ENCODE measurements at regions not wholly inside any gene's neighbourhood (a gene's known extent, or its start where the extent isn't known, plus 50 kb on each side); places are given as distances from the start of the nearest gene placed in this dataset.

GRCh38 chr16:5770118-5770517, 672.5 kb upstream of the EEF2KMT start:
- no peaks in the 10 kb centered on the region for H3K4me1 ChIP-seq (ENCODE audit: control insufficient read depth in 2 of 2, insufficient read depth in 2 of 2, low read length in 1 of 2)
- no peaks in the 10 kb centered on the region for H3K27me3 ChIP-seq (ENCODE audit: control insufficient read depth in 1 of 2, insufficient read depth in 2 of 2, low read length in 2 of 2)
- H3K36me3 ChIP-seq (ENCODE audit: control insufficient read depth in 2 of 2, insufficient read depth in 2 of 2, low read length in 1 of 2): no peaks in the 10 kb centered on the region
- no peak overlapping the region for H3K27ac ChIP-seq (ENCODE audit: low read depth in 2 of 2, low read length in 1 of 2)
- H3K9me3 ChIP-seq (ENCODE audit: control insufficient read depth in 2 of 2, insufficient read depth in 1 of 2, low read depth in 1 of 2, low read length in 1 of 2): no peaks in the 10 kb centered on the region
- no peak overlapping the region for H3K4me3 ChIP-seq (ENCODE audit: low read depth in 1 of 2, low read length in 2 of 2)
- 88 to 93% methylated on average over 2 of the region's 2 CpGs for WGBS, 2 donors

- H3K4me3 ChIP-seq (ENCODE audit: low read depth in 1 of 2, low read length in 2 of 2): no peak overlapping the region
- 76 to 82% methylated on average over 5 of the region's 5 CpGs for WGBS, 2 donors
- no peaks in the 10 kb centered on the region for H3K36me3 ChIP-seq (ENCODE audit: control insufficient read depth in 2 of 2, insufficient read depth in 2 of 2, low read length in 1 of 2)
- no peaks in the 10 kb centered on the region for H3K4me1 ChIP-seq (ENCODE audit: control insufficient read depth in 2 of 2, insufficient read depth in 2 of 2, low read length in 1 of 2)
- H3K27me3 ChIP-seq (ENCODE audit: control insufficient read depth in 1 of 2, insufficient read depth in 2 of 2, low read length in 2 of 2): no peaks in the 10 kb centered on the region
- no peak overlapping the region for H3K27ac ChIP-seq (ENCODE audit: low read depth in 2 of 2, low read length in 1 of 2)
- H3K9me3 ChIP-seq (ENCODE audit: control insufficient read depth in 2 of 2, insufficient read depth in 1 of 2, low read depth in 1 of 2, low read length in 1 of 2): no peaks in the 10 kb centered on the region
Measured at GRCh38 chr16:5769513-5769912, 671.9 kb upstream of the EEF2KMT start.

- no peaks in the 10 kb centered on the region for H3K9me3 ChIP-seq (ENCODE audit: control insufficient read depth in 2 of 2, insufficient read depth in 1 of 2, low read depth in 1 of 2, low read length in 1 of 2)
- no peak overlapping the region for H3K27ac ChIP-seq (ENCODE audit: low read depth in 2 of 2, low read length in 1 of 2)
- H3K4me3 ChIP-seq (ENCODE audit: low read depth in 1 of 2, low read length in 2 of 2): no peak overlapping the region
- no peaks in the 10 kb centered on the region for H3K27me3 ChIP-seq (ENCODE audit: control insufficient read depth in 1 of 2, insufficient read depth in 2 of 2, low read length in 2 of 2)
- H3K36me3 ChIP-seq (ENCODE audit: control insufficient read depth in 2 of 2, insufficient read depth in 2 of 2, low read length in 1 of 2): no peaks in the 10 kb centered on the region
- H3K4me1 ChIP-seq (ENCODE audit: control insufficient read depth in 2 of 2, insufficient read depth in 2 of 2, low read length in 1 of 2): no peaks in the 10 kb centered on the region
- WGBS, 2 donors: 64 to 76% methylated on average over 7 of the region's 7 CpGs
Measured at GRCh38 chr16:5768445-5768844, 670.9 kb upstream of the EEF2KMT start.

- no peaks in the 10 kb centered on the region for H3K36me3 ChIP-seq (ENCODE audit: control insufficient read depth in 2 of 2, insufficient read depth in 2 of 2, low read length in 1 of 2)
- H3K27ac ChIP-seq (ENCODE audit: low read depth in 2 of 2, low read length in 1 of 2): no peak overlapping the region
- no peak overlapping the region for H3K4me3 ChIP-seq (ENCODE audit: low read depth in 1 of 2, low read length in 2 of 2)
- 66 to 78% methylated on average over 11 of the region's 11 CpGs for WGBS, 2 donors
- H3K27me3 ChIP-seq (ENCODE audit: control insufficient read depth in 1 of 2, insufficient read depth in 2 of 2, low read length in 2 of 2): no peaks in the 10 kb centered on the region
- no peaks in the 10 kb centered on the region for H3K4me1 ChIP-seq (ENCODE audit: control insufficient read depth in 2 of 2, insufficient read depth in 2 of 2, low read length in 1 of 2)
- no peaks in the 10 kb centered on the region for H3K9me3 ChIP-seq (ENCODE audit: control insufficient read depth in 2 of 2, insufficient read depth in 1 of 2, low read depth in 1 of 2, low read length in 1 of 2)
Measured at GRCh38 chr16:5763176-5763575, 665.6 kb upstream of the EEF2KMT start.

- Histone ChIP-seq H3K4me1 (ENCODE audit: control insufficient read depth in 2 of 2, insufficient read depth in 2 of 2, low read length in 1 of 2) (no peaks in the 10 kb centered on the region), H3K27me3 (ENCODE audit: control insufficient read depth in 1 of 2, insufficient read depth in 2 of 2, low read length in 2 of 2) (no peaks in the 10 kb centered on the region), H3K9me3 (ENCODE audit: control insufficient read depth in 2 of 2, insufficient read depth in 1 of 2, low read depth in 1 of 2, low read length in 1 of 2) (no peaks in the 10 kb centered on the region), H3K27ac (ENCODE audit: low read depth in 2 of 2, low read length in 1 of 2) (no peak overlapping the region), H3K4me3 (ENCODE audit: low read depth in 1 of 2, low read length in 2 of 2) (no peak overlapping the region), H3K36me3 (ENCODE audit: control insufficient read depth in 2 of 2, insufficient read depth in 2 of 2, low read length in 1 of 2) (no peaks in the 10 kb centered on the region)
- WGBS, 2 donors: 76 to 82% methylated on average over 10 of the region's 10 CpGs
Measured at GRCh38 chr16:5762362-5762761, 664.8 kb upstream of the EEF2KMT start.

GRCh38 chr16:5761592-5761991, 664.0 kb upstream of the EEF2KMT start:
- no peaks in the 10 kb centered on the region for H3K27me3 ChIP-seq (ENCODE audit: control insufficient read depth in 1 of 2, insufficient read depth in 2 of 2, low read length in 2 of 2)
- no peaks in the 10 kb centered on the region for H3K9me3 ChIP-seq (ENCODE audit: control insufficient read depth in 2 of 2, insufficient read depth in 1 of 2, low read depth in 1 of 2, low read length in 1 of 2)
- H3K27ac ChIP-seq (ENCODE audit: low read depth in 2 of 2, low read length in 1 of 2): no peak overlapping the region
- no peaks in the 10 kb centered on the region for H3K36me3 ChIP-seq (ENCODE audit: control insufficient read depth in 2 of 2, insufficient read depth in 2 of 2, low read length in 1 of 2)
- no peak overlapping the region for H3K4me3 ChIP-seq (ENCODE audit: low read depth in 1 of 2, low read length in 2 of 2)
- 74 to 77% methylated on average over 2 of the region's 2 CpGs for WGBS, 2 donors
- H3K4me1 ChIP-seq (ENCODE audit: control insufficient read depth in 2 of 2, insufficient read depth in 2 of 2, low read length in 1 of 2): no peaks in the 10 kb centered on the region

- no peaks in the 10 kb centered on the region for H3K36me3 ChIP-seq (ENCODE audit: control insufficient read depth in 2 of 2, insufficient read depth in 2 of 2, low read length in 1 of 2)
- H3K27ac ChIP-seq (ENCODE audit: low read depth in 2 of 2, low read length in 1 of 2): no peak overlapping the region
- 84 to 88% methylated on average over 4 of the region's 4 CpGs for WGBS, 2 donors
- H3K4me1 ChIP-seq (ENCODE audit: control insufficient read depth in 2 of 2, insufficient read depth in 2 of 2, low read length in 1 of 2): no peaks in the 10 kb centered on the region
- no peaks in the 10 kb centered on the region for H3K27me3 ChIP-seq (ENCODE audit: control insufficient read depth in 1 of 2, insufficient read depth in 2 of 2, low read length in 2 of 2)
- no peak overlapping the region for H3K4me3 ChIP-seq (ENCODE audit: low read depth in 1 of 2, low read length in 2 of 2)
- no peaks in the 10 kb centered on the region for H3K9me3 ChIP-seq (ENCODE audit: control insufficient read depth in 2 of 2, insufficient read depth in 1 of 2, low read depth in 1 of 2, low read length in 1 of 2)
Measured at GRCh38 chr16:5758281-5758680, 660.7 kb upstream of the EEF2KMT start.

- no peaks in the 10 kb centered on the region for H3K36me3 ChIP-seq (ENCODE audit: control insufficient read depth in 2 of 2, insufficient read depth in 2 of 2, low read length in 1 of 2)
- no peaks in the 10 kb centered on the region for H3K27me3 ChIP-seq (ENCODE audit: control insufficient read depth in 1 of 2, insufficient read depth in 2 of 2, low read length in 2 of 2)
- H3K9me3 ChIP-seq (ENCODE audit: control insufficient read depth in 2 of 2, insufficient read depth in 1 of 2, low read depth in 1 of 2, low read length in 1 of 2): no peaks in the 10 kb centered on the region
- 55 to 62% methylated on average over 5 of the region's 5 CpGs for WGBS, 2 donors
- no peaks in the 10 kb centered on the region for H3K4me1 ChIP-seq (ENCODE audit: control insufficient read depth in 2 of 2, insufficient read depth in 2 of 2, low read length in 1 of 2)
- H3K27ac ChIP-seq (ENCODE audit: low read depth in 2 of 2, low read length in 1 of 2): no peak overlapping the region
- H3K4me3 ChIP-seq (ENCODE audit: low read depth in 1 of 2, low read length in 2 of 2): no peak overlapping the region
Measured at GRCh38 chr16:5756969-5757368, 659.4 kb upstream of the EEF2KMT start.

- Histone ChIP-seq H3K27me3 (ENCODE audit: control insufficient read depth in 1 of 2, insufficient read depth in 2 of 2, low read length in 2 of 2) (no peaks in the 10 kb centered on the region), H3K36me3 (ENCODE audit: control insufficient read depth in 2 of 2, insufficient read depth in 2 of 2, low read length in 1 of 2) (no peaks in the 10 kb centered on the region), H3K4me1 (ENCODE audit: control insufficient read depth in 2 of 2, insufficient read depth in 2 of 2, low read length in 1 of 2) (no peaks in the 10 kb centered on the region), H3K27ac (ENCODE audit: low read depth in 2 of 2, low read length in 1 of 2) (no peak overlapping the region), H3K4me3 (ENCODE audit: low read depth in 1 of 2, low read length in 2 of 2) (no peak overlapping the region), H3K9me3 (ENCODE audit: control insufficient read depth in 2 of 2, insufficient read depth in 1 of 2, low read depth in 1 of 2, low read length in 1 of 2) (peaks cover 0 to 2% of the 10 kb centered on the region in 2 donors)
- 61 to 64% methylated on average over 7 of the region's 7 CpGs for WGBS, 2 donors
Measured at GRCh38 chr16:5753381-5753780, 655.8 kb upstream of the EEF2KMT start.

GRCh38 chr16:5751216-5751615, 653.6 kb upstream of the EEF2KMT start:
- H3K4me1 ChIP-seq (ENCODE audit: control insufficient read depth in 2 of 2, insufficient read depth in 2 of 2, low read length in 1 of 2): no peaks in the 10 kb centered on the region
- H3K9me3 ChIP-seq (ENCODE audit: control insufficient read depth in 2 of 2, insufficient read depth in 1 of 2, low read depth in 1 of 2, low read length in 1 of 2): peaks cover 0 to 2% of the 10 kb centered on the region in 2 donors
- no peak overlapping the region for H3K27ac ChIP-seq (ENCODE audit: low read depth in 2 of 2, low read length in 1 of 2)
- no peaks in the 10 kb centered on the region for H3K27me3 ChIP-seq (ENCODE audit: control insufficient read depth in 1 of 2, insufficient read depth in 2 of 2, low read length in 2 of 2)
- H3K4me3 ChIP-seq (ENCODE audit: low read depth in 1 of 2, low read length in 2 of 2): no peak overlapping the region
- WGBS, 2 donors: 86 to 87% methylated on average over 4 of the region's 4 CpGs
- no peaks in the 10 kb centered on the region for H3K36me3 ChIP-seq (ENCODE audit: control insufficient read depth in 2 of 2, insufficient read depth in 2 of 2, low read length in 1 of 2)

All from esophagus (tissue), 2 donors.